PC-9 (cell line): ENCODE measurements at regions not wholly inside any gene's neighbourhood (a gene's known extent, or its start where the extent isn't known, plus 50 kb on each side); places are given as distances from the start of the nearest gene placed in this dataset.

Experiments used
- CTCF ChIP-seq: fragments of 200-600 bp; sonication (generic); conservative IDR thresholded peaks from 2 replicates; pipeline ENCODE4 v1.6.1; 2017; ENCODE audit warnings: mixed run types, antibody characterized with exemption, mild to moderate bottlenecking, moderate library complexity
- EZH2 ChIP-seq: fragments of 200-600 bp; sonication (generic); IDR thresholded peaks from 2 replicates; pipeline ENCODE4 v1.8.0; 2017; ENCODE audit warnings: antibody characterized with exemption, low read depth

GRCh38 chr5:74367241-74367733 is 273.2 kb downstream of the ENC1 start:
- TF ChIP-seq CTCF (no peak), EZH2 (no peak)
